H1 (cell line): ENCODE measurements at regions not wholly inside any gene's neighbourhood (a gene's known extent, or its start where the extent isn't known, plus 50 kb on each side); places are given as distances from the start of the nearest gene placed in this dataset.

Experiments
- ASH2L ChIP-seq: fragments of 200-600, 300-600 bp; sonication (generic); IDR thresholded peaks from one replicate; pipeline ENCODE4 v1.7.1; 2017; ENCODE audit warnings: low read length
- BCL11A ChIP-seq, 2 experiments: IDR thresholded peaks; one replicate each; pipeline ENCODE4 v1.6.1; 2011; ENCODE audit warnings: low read depth in 2 of 2, low read length in 2 of 2, mild to moderate bottlenecking in 2 of 2
- SIN3A ChIP-seq, 2 experiments: IDR thresholded peaks in 1 of 2; conservative IDR thresholded peaks in 1 of 2; 2 replicates each; pipeline ENCODE4 v1.6.1; 2011 to 2012; ENCODE audit warnings: low read length in 2 of 2, improper control_type of control experiment in 1 of 2, low read depth in 1 of 2, mild to moderate bottlenecking in 1 of 2
- SP2 ChIP-seq: IDR thresholded peaks from 2 replicates; pipeline ENCODE4 v1.6.1; 2012; ENCODE audit warnings: mild to moderate bottlenecking, low read length, inconsistent platforms
- TAF7 ChIP-seq: optimal IDR thresholded peaks from 2 replicates; pipeline ENCODE3; 2011; ENCODE audit warnings: low read depth, mild to moderate bottlenecking, inconsistent platforms, low read length, moderate library complexity, borderline replicate concordance
- TF ChIP-seq, protein P1 (sequence below): IDR thresholded peaks from 2 replicates; pipeline ENCODE4 v1.6.1; 2011; ENCODE audit warnings: low read depth, mild to moderate bottlenecking, low read length; ENCODE audit not compliant: insufficient read depth

DNA sequence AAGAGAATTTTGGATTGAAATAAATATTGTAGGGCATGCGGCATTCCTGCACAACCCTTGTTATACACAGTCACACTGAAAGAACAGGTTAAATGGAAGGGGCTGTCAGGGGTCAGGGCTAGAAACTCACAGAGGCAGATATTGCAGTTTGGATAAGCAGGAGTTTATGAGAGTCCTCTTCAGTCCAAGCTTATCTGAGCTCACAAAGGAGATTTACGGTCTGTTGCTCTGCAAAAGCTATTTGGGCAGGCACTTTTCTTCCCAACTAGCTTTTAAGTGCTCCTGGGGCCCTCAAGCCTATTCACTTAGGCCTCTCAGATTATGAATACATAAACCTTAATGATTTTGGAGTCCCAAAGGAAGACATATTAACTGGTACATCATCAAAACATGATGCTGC, 156.2 kb downstream of the SOX4 start (continued):
- TF ChIP-seq, protein P1, sequence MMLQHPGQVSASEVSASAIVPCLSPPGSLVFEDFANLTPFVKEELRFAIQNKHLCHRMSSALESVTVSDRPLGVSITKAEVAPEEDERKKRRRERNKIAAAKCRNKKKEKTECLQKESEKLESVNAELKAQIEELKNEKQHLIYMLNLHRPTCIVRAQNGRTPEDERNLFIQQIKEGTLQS = no peak
- no peak for TF ChIP-seq SIN3A (conservative IDR thresholded peaks at IDR 0.05 in 1 of 2, IDR thresholded peaks at IDR 0.05 in 1 of 2; ENCODE audit: low read depth in 1 of 2, low read length in 2 of 2)
- TF ChIP-seq ASH2L = no peak
- TF ChIP-seq BCL11A (IDR thresholded peaks at IDR 0.05; ENCODE audit: low read depth in 2 of 2, low read length in 2 of 2) = no peak
- TF ChIP-seq TAF7 = no peak
- no peak for TF ChIP-seq SP2
